ENCODE measurements at regions not wholly inside any gene's neighbourhood (a gene's known extent, or its start where the extent isn't known, plus 50 kb on each side); places are given as distances from the start of the nearest gene placed in this dataset.

- intact Hi-C loops (cut with DNase I), result no loop called here
- ATAC-seq, result no peak
- WGBS (ENCODE audit: insufficient coverage, low coverage, low lambda C conversion rate, missing lambda C conversion rate), result 88% methylated on average over 5 of the region's 5 CpGs
- Histone ChIP-seq H3K27me3 (no peaks in the 10 kb centered on the region), H3K9me3 (no peaks in the 10 kb centered on the region), H3K4me1 (no peaks in the 10 kb centered on the region), H3K27ac (no peak overlapping the region), H3K4me3 (no peak overlapping the region), H3K36me3 (no peaks in the 10 kb centered on the region)
- no peak for TF ChIP-seq POLR2A (IDR thresholded peaks at IDR 0.05)
- TF ChIP-seq CTCF (IDR thresholded peaks at IDR 0.05), result no peak
- DNase-seq, result no peak
Measured at GRCh38 chr10:34018129-34018528, 683.7 kb upstream of the NRP1 start.

- intact Hi-C loops (cut with DNase I), result no loop called here
- Histone ChIP-seq H3K27ac (no peak overlapping the region), H3K36me3 (no peaks in the 10 kb centered on the region), H3K4me3 (no peak overlapping the region), H3K4me1 (no peaks in the 10 kb centered on the region), H3K27me3 (no peaks in the 10 kb centered on the region), H3K9me3 (no peaks in the 10 kb centered on the region)
- ATAC-seq (no peak), DNase-seq (no peak)
- 44% methylated on average over 1 of the region's 1 CpG for WGBS (ENCODE audit: insufficient coverage, low coverage, low lambda C conversion rate, missing lambda C conversion rate)
- TF ChIP-seq CTCF (IDR thresholded peaks at IDR 0.05) (no peak), POLR2A (IDR thresholded peaks at IDR 0.05) (no peak)
Measured at GRCh38 chr10:34017281-34017680, 682.8 kb upstream of the NRP1 start.

- Histone ChIP-seq H3K9me3 (no peaks in the 10 kb centered on the region), H3K27me3 (no peaks in the 10 kb centered on the region), H3K27ac (no peak overlapping the region), H3K4me1 (no peaks in the 10 kb centered on the region), H3K36me3 (no peaks in the 10 kb centered on the region), H3K4me3 (no peak overlapping the region)
- DNase-seq, result no peak
- intact Hi-C loops (cut with DNase I), result no loop called here
- TF ChIP-seq POLR2A (IDR thresholded peaks at IDR 0.05) (no peak), CTCF (IDR thresholded peaks at IDR 0.05) (no peak)
- ATAC-seq, result no peak
- WGBS (ENCODE audit: insufficient coverage, low coverage, low lambda C conversion rate, missing lambda C conversion rate), result 82% methylated on average over 2 of the region's 2 CpGs
Measured at GRCh38 chr10:34016576-34016975, 682.1 kb upstream of the NRP1 start.

- 65% methylated on average over 2 of the region's 2 CpGs for WGBS (ENCODE audit: insufficient coverage, low coverage, low lambda C conversion rate, missing lambda C conversion rate)
- no peaks in the 10 kb centered on the region for H3K36me3 ChIP-seq
- no peak overlapping the region for H3K4me3 ChIP-seq
- DNase-seq (no peak), ATAC-seq (no peak)
- no peaks in the 10 kb centered on the region for H3K9me3 ChIP-seq
- H3K27ac ChIP-seq, result no peak overlapping the region
- TF ChIP-seq POLR2A (IDR thresholded peaks at IDR 0.05), result no peak
- no peak for TF ChIP-seq CTCF (IDR thresholded peaks at IDR 0.05)
- H3K27me3 ChIP-seq, result no peaks in the 10 kb centered on the region
- intact Hi-C loops (cut with DNase I), result no loop called here
- no peaks in the 10 kb centered on the region for H3K4me1 ChIP-seq
Measured at GRCh38 chr10:34015700-34016099, 681.2 kb upstream of the NRP1 start.

- Histone ChIP-seq H3K27ac (no peak overlapping the region), H3K4me1 (no peaks in the 10 kb centered on the region), H3K9me3 (no peaks in the 10 kb centered on the region), H3K4me3 (no peak overlapping the region), H3K27me3 (no peaks in the 10 kb centered on the region), H3K36me3 (no peaks in the 10 kb centered on the region)
- WGBS (ENCODE audit: insufficient coverage, low coverage, low lambda C conversion rate, missing lambda C conversion rate), result 83% methylated on average over 2 of the region's 2 CpGs
- TF ChIP-seq CTCF (IDR thresholded peaks at IDR 0.05) (no peak), POLR2A (IDR thresholded peaks at IDR 0.05) (no peak)
- no peak for DNase-seq
- no peak for ATAC-seq
- intact Hi-C loops (cut with DNase I), result no loop called here
Measured at GRCh38 chr10:34013235-34013634, 678.8 kb upstream of the NRP1 start.

All from right lobe of liver (tissue), 6 donors.